GM18861 (cell line): ENCODE measurements at regions not wholly inside any gene's neighbourhood (a gene's known extent, or its start where the extent isn't known, plus 50 kb on each side); places are given as distances from the start of the nearest gene placed in this dataset.

Source experiments
- ATAC-seq: cut with Tn5 transposase; IDR thresholded peaks from one replicate; pipeline ENCODE4 v1.9.1; 2021; ENCODE audit not compliant: unreplicated experiment

DNA sequence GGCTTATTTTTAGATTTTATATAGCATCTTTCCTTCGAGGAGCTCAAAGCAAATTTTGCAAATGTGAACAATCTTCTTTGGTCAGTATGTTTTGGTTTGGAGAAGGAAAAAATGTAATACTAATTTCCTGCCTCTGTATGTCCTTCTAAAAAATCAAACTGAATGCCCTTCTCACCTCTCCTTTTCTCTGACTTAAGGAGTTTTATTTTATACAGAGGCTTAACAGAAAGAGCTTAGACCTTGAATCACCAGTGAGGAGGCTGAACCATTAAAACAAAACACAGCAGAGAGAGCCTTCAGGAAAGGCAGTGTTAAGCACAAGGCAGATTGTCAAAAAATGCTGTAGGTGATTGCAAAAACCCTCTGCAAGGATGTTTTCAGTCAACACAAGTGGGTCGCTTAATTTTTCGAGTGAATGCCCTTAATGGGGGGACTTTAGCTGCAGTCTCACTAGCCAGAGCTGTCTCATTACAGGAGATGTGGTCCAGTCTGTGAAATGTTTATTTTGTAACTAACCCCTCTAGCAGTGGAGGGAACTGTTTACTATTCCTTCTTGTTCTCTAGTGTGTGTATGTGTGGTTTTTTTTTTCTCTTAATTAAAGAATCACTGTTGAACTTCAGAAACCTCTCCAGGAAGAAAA is 481.3 kb upstream of the CITED2 start:
- no peak for ATAC-seq

DNA sequence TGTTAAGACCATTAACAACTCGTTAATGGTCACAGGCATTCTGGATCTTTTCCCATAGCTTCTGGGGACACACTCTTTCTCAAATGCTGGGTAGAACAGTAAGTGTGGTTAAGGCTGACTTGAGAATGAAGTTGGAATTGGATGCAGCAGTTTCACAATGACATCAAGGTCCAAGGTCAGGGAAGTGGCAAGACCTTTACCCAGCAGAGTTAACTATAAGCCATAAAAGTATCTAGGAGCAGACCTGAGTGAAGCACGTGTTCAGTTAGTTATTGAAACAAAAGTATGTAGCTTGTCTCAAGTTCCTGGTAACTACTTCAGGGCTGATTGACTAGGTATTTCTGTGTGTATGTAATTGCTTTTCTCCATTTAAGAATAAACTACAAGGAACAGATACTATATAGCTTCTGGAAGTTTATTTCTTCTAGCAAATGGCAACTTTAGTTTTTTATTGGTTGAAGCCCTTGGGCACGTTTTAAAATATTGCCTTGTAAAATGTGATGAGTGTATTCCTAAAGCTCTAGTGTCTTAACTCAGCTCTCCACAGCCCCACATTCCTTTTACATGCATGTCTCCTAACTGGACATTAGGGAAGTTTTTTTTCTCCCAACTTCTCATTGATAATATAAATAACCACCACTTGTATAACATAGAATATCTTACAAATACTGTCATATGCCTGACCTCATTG is 479.0 kb upstream of the CITED2 start:
- ATAC-seq, result no peak

DNA sequence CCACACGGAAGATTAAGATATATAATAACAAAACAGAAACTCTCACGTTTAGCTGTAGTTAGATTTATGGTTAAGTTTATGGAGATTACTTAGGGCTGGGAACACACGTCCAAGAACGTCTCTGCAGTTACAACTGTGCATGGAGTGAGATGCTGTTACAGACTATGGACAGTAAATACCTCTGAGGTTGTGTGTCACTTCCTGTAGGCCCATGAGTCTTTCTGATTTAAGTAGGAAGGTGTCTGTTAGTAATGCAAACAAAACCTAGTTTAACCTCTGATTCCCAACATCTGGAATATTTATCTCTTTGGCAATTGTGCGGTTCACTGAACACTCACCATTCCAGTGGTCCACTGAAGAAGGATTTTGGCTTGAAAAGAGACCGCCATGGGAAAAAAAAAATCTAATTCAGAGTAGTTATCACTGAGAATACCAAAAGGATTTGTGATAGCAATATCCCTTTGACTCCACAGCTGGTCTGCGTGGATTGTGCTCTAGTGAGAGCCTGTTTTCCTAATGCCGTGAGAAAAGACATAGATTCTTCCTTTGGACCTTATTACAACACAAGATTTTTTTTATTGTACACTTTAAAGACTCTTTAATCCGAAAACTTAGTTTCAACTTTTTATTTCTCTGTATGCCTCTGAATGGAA is 478.2 kb upstream of the CITED2 start:
- ATAC-seq, result no peak

DNA sequence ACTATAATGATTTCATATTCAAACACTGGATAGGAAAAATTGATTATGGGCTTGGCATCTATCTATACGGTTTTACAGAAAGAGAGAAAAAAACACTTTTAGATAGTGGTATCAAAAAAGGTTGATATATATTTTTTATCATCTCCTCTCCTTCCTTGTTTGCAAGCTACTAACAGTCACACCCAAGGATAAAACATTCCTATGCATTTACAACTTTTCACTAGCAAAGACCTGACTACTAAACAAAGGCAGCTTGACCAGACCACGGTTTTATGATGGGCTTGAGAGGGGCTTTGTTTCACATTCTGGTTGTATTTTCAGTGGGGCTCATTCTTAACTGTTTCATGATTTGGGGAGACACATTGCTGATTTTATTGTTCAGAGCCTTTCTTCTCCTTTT is 477.6 kb upstream of the CITED2 start:
- ATAC-seq, result no peak

DNA sequence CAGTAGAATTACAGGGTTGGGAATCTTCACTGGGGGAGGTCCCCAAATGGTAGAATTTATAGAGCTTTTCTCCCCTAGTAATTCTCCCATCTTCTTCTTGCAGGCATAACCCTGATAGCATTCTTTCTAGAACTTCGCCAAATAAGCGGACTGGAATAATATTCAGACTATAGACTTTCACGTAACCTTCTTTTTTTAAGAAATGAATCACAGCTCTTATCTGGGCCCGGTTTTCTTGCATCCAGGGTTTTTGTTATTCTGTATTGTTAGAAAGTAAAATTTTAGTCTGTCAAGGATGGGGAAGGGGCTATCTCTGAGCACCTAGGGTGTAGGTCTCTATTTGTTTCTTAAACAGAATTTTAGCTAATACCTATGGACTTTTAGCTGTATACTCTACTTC is 476.8 kb upstream of the CITED2 start:
- no peak for ATAC-seq

DNA sequence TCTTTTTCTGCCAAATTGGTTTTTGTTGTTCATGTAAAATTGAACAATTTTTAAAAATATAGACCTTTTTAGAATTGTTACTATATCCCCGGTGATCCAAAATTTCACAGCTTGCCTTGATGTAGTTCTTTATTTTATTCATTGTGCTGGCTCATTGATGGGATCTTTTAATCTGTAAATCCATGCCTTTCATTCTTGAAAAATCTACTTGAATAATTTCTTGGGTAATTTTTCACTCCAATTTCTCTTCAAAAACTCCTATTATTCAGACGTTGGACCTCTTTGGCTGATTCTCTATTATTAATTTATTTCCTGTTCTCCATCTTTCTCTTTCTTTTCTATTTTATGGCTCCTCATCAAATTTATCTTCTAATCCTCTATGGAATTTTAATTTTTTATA is 476.1 kb upstream of the CITED2 start:
- no peak for ATAC-seq

DNA sequence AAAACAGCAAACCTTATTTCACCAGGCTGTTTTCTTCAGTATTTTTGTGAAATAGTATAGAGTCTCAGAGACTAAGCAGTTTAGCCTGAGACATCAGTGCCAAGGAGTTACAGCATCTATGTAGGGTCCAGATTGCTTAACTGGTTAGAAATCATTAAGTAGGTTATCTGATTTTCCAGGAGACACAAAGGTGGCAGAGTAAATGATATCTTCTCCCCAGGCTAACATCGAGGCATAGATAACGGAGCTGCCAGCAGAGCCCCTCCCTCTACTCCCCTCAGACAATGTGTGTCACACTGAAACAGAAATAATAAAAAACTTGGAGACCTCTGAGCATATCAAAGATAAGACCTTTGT is 473.0 kb upstream of the CITED2 start:
- no peak for ATAC-seq

DNA sequence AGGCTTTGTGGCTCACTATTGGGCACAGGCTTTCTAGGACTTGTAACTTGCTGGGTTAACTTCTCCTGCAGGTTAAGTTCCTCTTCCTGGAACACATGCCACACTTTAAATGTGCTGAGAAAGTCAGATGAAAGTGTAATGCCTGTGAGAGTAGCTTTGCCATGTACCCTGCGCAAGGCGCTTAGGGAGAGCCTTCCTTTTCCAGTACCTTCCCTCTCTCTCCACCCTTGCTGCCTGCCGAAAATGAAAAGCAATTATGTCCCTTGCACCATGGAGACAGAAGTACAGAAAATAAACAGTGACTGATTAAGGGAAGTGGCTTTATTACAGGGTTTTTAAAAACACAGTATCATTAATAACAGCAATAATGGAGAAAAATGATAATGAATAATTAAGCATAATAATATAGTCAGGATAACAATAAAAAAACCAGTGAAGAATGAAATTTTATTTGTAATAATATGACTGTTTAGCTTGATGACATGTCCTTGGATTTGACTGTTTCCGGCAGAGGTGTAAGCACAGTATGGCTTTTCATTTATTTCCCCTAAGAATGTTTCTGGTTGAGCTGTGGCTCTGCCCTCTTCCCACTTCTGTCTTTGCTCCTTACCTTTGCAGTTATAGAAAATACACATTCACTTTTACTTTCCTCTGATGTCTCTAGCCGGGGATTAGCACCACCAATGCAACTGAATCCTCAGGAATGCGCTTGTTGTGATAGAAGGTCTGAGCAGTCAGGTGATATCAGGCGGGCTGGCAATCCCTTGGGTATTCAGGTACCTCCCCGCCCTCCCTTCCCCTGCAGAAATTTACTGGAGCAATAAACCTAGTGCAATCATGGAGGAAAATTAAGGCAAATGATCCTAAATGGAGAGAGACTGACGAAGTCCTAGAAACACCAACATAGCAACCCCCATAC is 472.3 kb upstream of the CITED2 start:
- ATAC-seq, result peak; percentile 66

DNA sequence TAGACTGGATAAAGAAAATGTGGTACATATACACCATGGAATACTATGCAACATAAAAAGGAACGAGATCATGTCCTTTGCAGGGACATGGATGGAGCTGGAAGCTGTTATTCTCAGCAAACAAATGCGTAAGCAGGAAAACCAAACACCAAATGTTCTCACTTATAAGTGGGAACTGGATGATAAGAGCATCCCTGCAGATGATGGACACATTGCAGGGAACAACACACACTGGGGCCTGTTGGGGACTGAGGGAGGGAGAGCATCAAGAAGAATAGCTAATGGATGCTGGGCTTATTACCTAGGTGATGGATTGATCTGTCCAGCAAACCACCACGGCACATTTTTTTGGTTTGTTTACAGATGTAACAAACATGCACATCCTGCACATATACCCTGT is 470.5 kb upstream of the CITED2 start:
- ATAC-seq, result no peak

DNA sequence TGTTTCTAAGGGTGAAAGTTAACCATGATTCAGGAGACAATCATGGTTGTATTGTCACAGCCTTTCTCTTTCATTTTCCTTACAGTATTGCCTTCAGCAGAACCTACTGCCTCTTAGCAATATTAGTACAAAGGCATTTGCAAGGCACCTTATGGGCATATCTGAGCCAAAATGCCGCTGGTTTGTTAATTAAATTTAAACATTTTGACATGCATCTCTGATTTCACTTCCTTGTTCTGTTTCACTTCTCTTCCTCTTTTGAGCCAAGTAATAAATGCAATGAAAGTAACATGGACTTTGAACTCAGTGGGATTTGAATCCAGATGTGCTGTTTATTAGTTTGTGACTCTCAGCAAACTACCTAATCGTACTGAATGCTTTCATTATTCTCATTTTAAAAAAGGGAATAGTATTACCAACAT is 467.4 kb upstream of the CITED2 start:
- peak; percentile 84 for ATAC-seq

DNA sequence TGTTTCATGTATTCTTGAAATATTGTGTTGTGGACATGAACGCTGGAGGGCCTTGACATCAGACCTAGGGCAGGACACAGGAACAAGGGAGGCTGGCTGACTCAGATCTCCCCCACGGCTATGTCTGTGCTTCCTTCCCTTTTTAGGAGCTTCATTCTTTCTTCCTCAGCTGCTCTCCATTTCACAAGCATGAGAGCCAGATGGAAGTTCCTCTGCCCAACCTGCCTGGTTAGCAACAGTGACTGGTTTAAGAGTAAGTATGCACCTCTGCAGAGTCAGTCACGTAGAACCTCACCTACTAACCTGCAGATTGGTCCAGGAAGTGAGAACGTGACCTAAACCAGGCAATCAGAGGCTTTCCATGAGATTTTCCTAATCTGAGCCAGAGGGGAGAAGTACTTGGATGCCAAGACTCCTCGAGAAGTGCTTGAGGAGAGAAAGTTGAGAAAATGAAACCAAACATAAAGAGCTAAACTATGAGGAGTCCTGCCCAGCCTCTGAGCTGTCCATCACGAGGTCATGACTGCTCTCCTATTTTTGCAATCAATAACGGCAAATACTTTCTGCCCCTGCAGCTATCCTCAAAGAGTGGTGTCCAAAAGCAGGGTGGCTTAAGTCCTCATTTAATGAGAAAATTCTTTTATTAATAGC is 465.2 kb upstream of the CITED2 start:
- no peak for ATAC-seq

DNA sequence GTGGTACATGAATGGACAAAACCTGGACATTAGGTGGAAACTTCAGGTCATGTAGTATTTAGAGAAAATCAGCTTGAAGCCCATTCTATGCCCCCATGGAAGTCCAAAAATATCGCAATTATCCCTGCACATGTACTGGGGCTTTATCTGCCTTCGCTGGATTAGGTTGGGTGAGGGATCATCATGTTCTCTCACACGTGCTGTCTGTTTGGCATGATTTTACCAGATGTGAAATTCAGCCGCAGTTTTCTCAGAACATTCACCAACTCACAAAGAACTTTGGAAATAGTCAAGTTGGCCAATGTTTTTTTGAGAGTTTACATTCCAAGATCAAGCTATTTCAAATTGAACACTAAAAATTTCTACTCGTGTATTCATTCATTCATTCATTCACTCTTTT is 459.8 kb upstream of the CITED2 start:
- ATAC-seq, result no peak

DNA sequence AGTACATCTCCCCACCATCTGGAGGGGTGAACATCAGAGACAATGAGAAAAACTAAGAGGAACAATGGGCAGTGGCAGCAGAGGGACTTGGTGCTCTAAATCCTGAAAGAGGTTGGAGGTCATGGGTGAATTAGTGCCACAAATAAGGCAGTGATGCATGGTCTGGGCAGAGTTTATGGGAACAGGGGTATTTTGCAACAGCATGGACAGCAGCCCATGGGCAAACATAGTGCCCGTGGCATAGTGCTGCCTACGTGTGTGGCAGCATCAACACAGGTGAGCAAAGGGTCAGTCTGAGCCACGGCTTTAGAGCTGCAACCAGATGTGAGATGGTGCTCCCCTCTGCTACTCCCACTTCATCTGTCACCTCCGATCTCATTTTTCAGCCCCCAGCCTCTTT is 459.1 kb upstream of the CITED2 start:
- no peak for ATAC-seq

DNA sequence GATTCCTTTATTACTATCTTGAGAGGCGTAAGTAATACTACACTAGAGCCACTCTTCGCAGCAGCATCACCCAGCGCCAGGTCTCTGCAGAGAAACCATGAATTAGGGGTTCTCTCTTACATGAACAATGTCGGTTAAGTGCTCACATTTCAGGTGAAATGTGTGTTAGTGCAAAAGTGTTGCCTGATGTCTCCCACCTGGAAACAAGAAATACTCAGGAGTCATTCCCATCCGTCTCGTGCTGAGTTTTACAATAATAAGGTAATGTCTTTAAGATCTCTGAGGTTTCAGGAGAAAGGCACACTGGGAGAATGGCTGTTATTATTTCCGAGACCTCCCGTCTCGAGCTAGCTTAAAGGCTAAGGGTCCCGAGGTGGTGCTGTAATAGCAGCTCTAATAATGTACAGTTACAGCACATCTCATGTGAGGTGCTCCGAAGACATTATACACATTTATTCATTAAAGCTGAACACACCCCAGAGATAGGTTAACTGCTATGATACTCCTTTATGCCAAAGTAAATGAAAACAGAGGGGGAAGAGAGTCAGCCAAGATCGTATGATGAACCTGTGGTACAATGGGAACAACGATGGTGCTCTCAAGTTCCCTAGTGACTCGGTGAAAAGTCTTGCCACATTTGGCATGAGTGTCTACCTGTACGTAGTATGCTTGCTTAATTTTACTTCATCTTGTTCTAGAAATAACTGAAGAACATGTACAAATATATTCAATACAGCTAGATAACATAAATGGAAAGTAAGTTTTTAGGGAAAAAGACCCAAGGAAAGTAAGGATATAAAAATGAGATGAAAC is 458.3 kb upstream of the CITED2 start:
- ATAC-seq, result no peak

DNA sequence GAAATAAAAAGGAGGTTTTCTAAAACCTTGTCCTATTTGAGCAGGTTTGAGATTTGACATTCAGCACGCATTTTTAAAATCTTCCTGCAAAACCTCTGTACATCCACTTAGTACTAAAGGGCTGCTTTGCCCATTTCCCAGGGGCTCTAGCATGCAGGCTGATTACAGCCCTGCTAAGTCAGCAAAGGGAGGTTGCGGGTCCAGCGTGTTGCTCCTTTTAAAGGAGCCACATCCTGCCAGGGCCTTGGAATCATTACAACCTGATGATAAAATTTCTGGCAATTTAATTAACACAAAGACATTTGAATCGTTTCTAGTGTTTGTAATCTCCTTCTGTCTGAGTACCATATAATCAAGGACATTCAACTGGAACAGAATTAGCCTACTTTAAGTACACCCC is 455.1 kb upstream of the CITED2 start:
- ATAC-seq, result no peak

DNA sequence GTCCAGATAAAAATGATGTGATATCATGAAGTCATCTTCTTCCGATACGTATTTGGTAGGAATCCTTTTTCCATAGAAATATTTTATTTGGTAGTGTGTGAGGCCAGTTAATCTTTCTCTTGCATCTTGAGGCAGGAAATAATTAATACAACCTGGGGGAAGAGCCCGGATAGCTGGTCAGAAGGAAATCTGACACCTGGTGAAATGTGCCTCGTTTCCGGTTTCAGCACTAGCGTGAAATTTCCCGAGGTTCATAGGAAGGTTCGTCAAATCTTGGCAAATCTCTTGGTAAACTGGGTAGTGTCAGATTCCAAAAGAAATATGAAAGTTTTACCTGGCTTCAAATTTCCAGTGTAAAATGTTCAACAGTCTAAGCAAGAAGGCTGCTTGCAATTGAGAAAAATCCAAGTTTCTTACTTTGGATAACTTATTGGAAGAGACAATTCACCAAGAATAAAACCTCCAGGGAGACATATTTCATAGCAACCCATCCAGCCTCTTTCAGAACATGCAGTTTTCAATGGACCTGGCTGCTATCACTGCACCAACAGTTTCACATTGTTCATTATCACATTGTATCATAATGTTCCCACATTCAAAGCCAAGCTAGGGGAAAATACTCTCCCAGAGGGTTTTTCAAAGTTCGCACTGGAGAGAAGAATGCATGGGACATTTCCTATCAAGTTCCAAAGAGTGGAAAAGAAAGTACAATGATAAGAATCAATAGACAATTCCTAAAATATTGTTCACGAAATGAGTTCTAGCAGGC is 454.5 kb upstream of the CITED2 start:
- ATAC-seq, result no peak

DNA sequence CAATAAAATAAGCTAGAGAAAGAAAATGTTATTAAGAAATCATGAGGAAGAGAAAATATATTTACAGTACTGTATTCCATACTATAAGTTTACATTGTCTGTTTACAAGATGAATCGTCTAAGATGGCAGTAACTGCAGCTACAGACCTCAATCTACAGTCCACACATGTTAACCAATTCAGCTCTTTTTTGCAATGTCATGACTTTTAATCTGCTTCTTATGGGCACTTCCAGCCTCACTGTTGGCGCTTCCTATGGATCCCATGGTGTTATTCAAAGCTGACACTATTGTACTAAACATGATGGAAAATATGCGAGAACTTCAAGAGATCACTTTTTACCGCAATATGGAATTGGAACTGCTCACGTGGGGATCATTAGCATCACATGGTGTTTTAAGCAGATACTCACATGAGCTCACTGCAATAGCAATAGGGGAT is 451.5 kb upstream of the CITED2 start:
- no peak for ATAC-seq

DNA sequence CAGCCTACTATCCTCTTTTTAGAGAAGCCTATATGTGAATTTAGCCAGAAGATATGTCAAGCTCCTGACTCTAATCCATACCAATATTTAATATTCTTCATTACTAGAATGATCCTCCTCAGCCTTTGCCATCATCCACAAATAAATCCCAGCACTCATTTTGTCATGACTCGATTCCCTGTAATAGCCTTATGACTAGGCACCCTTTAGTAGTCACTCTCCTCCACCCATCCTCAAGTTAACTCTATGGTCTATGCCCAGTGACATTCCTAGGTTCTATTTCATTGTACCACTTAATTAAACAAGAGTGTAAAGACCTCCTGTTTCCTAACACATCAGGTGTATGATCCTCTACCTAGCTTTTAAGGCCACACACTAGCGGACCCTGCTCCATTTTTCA is 450.4 kb upstream of the CITED2 start:
- no peak for ATAC-seq

DNA sequence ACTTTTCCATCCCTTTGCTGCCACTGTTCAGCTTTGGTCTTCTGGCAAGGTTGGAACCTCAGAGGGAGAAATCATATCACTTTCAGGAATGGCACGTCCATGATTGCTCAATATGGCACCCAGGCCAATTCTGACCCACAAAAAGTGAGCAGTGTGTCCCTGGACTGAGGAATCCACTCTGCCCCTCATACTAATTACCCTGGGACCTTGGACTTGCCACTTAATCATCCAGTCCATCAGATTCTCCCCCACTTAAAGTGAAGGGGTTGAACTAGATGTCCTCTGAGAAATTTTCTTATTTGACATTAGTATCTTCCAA is 449.3 kb upstream of the CITED2 start:
- no peak for ATAC-seq
